ENCODE measurements at regions not wholly inside any gene's neighbourhood (a gene's known extent, or its start where the extent isn't known, plus 50 kb on each side); places are given as distances from the start of the nearest gene placed in this dataset.
"Not testable (repeated sequence)": the region's sequence is repeated elsewhere in the genome, so short reads cannot be mapped to it uniquely, and the experiment has no call there.

GRCh38 chr18:59980188-59980637, 80.4 kb downstream of the PMAIP1 start:
- Histone ChIP-seq H3K27me3 (ENCODE audit: control insufficient read depth, insufficient read depth, low read length) (no peaks in the 10 kb centered on the region), H3K4me3 (ENCODE audit: low read depth, low read length) (no peak overlapping the region), H3K36me3 (ENCODE audit: control insufficient read depth, insufficient read depth, low read length) (no peaks in the 10 kb centered on the region)
- DNase-seq (ENCODE audit: low read depth), result no peak
- ChIA-PET CTCF (interaction anchor here (1.4 to 1.7 kb wide), 3 partner anchors 8 to 16 kb away, joined by 6 to 9 read pairs (median 7); no protein-coding TSS in a partner anchor), POLR2A (no interaction called here)
- TF ChIP-seq CTCF (IDR thresholded peaks at IDR 0.05; ENCODE audit: insufficient read depth, low read depth, low read length), result no peak

GRCh38 chr18:59971871-59972428, 72.2 kb downstream of the PMAIP1 start:
- ChIA-PET POLR2A (no interaction called here), CTCF (no interaction called here)
- Histone ChIP-seq H3K36me3 (ENCODE audit: control insufficient read depth, insufficient read depth, low read length) (no peaks in the 10 kb centered on the region), H3K4me3 (ENCODE audit: low read depth, low read length) (no peak overlapping the region), H3K27me3 (ENCODE audit: control insufficient read depth, insufficient read depth, low read length) (peaks cover 3% of the 10 kb centered on the region; the same call in 1 of the 2 replicates)
- DNase-seq (ENCODE audit: low read depth), result no peak
- TF ChIP-seq CTCF (IDR thresholded peaks at IDR 0.05; ENCODE audit: insufficient read depth, low read depth, low read length), result no peak

- CTCF ChIA-PET, result not testable (repeated sequence)
Observed at GRCh38 chr18:59971144-59971543, 71.3 kb downstream of the PMAIP1 start.

GRCh38 chr18:59969477-59970028, 69.8 kb downstream of the PMAIP1 start:
- POLR2A ChIA-PET; H3K27me3 ChIP-seq (ENCODE audit: control insufficient read depth, insufficient read depth, low read length); DNase-seq (ENCODE audit: low read depth); H3K36me3 ChIP-seq (ENCODE audit: control insufficient read depth, insufficient read depth, low read length): not testable (repeated sequence)
- CTCF ChIA-PET, result interaction anchor here (1.1 kb wide), 1 partner anchor 13 kb away, joined by 3 read pairs; no protein-coding TSS in a partner anchor
- H3K4me3 ChIP-seq (ENCODE audit: low read depth, low read length), result peak overlapping the region; percentile 31

More at GRCh38 chr18:59971144-59971543, 71.3 kb downstream of the PMAIP1 start:
- H3K36me3 ChIP-seq (ENCODE audit: control insufficient read depth, insufficient read depth, low read length); POLR2A ChIA-PET; H3K4me3 ChIP-seq (ENCODE audit: low read depth, low read length); H3K27me3 ChIP-seq (ENCODE audit: control insufficient read depth, insufficient read depth, low read length); DNase-seq (ENCODE audit: low read depth): not testable (repeated sequence)

GRCh38 chr18:59968583-59968982, 68.8 kb downstream of the PMAIP1 start:
- peaks cover 3% of the 10 kb centered on the region; the same call in 1 of the 2 replicates for H3K27me3 ChIP-seq (ENCODE audit: control insufficient read depth, insufficient read depth, low read length)
- H3K4me3 ChIP-seq (ENCODE audit: low read depth, low read length), result no peak overlapping the region
- ChIA-PET CTCF (interaction anchor here (0.5 to 1.1 kb wide), 4 partner anchors 12 to 132 kb away, joined by 3 read pairs; no protein-coding TSS in a partner anchor), POLR2A (no interaction called here)
- H3K36me3 ChIP-seq (ENCODE audit: control insufficient read depth, insufficient read depth, low read length), result no peaks in the 10 kb centered on the region
- DNase-seq (ENCODE audit: low read depth), result no peak
- TF ChIP-seq CTCF (IDR thresholded peaks at IDR 0.05; ENCODE audit: insufficient read depth, low read depth, low read length), result no peak

GRCh38 chr18:59967878-59968277, 68.1 kb downstream of the PMAIP1 start:
- no peaks in the 10 kb centered on the region for H3K36me3 ChIP-seq (ENCODE audit: control insufficient read depth, insufficient read depth, low read length)
- H3K4me3 ChIP-seq (ENCODE audit: low read depth, low read length), result no peak overlapping the region
- peaks cover 3% of the 10 kb centered on the region; the same call in 1 of the 2 replicates for H3K27me3 ChIP-seq (ENCODE audit: control insufficient read depth, insufficient read depth, low read length)
- TF ChIP-seq CTCF (IDR thresholded peaks at IDR 0.05; ENCODE audit: insufficient read depth, low read depth, low read length), result no peak
- DNase-seq (ENCODE audit: low read depth), result no peak
- CTCF ChIA-PET, result interaction anchor here (0.9 kb wide), 1 partner anchor 68 kb away, joined by 3 read pairs; the partner anchor contains the start of gene PMAIP1
- POLR2A ChIA-PET, result no interaction called here

Measured in BJ (cell line).